OCI-LY3 (cell line): ENCODE measurements at regions not wholly inside any gene's neighbourhood (a gene's known extent, or its start where the extent isn't known, plus 50 kb on each side); places are given as distances from the start of the nearest gene placed in this dataset.

Experiments
- H2AFZ ChIP-seq: fragments of 200-600, 300-600 bp; shearing (Covaris generic); 2 replicates; pipeline ENCODE4 v1.6.0; 2014; ENCODE audit warnings: antibody characterized with exemption, low read depth, low read length
- H3K27ac ChIP-seq: fragments of 200-600, 300-600 bp; sonication (generic); 2 replicates; pipeline ENCODE4 v1.5.1; 2014; ENCODE audit warnings: mild to moderate bottlenecking, low read length, moderate library complexity, mixed read lengths
- H3K27me3 ChIP-seq: fragments of 200-600, 300-600 bp; sonication (generic); 2 replicates; pipeline ENCODE4 v1.6.1; 2014; ENCODE audit warnings: low read depth, low read length, mixed read lengths
- H3K36me3 ChIP-seq: fragments of 200-600, 300-600 bp; sonication (generic); replicated peaks from 2 replicates; pipeline ENCODE3; 2014; ENCODE audit warnings: low read depth, low read length, mixed read lengths
- H3K4me1 ChIP-seq: fragments of 300-600, 200-600 bp; sonication (generic); 2 replicates; pipeline ENCODE4 v1.6.1; 2014; ENCODE audit warnings: low read length, mixed read lengths
- H3K4me2 ChIP-seq: fragments of 200-600, 300-600 bp; sonication (generic); 2 replicates; pipeline ENCODE4 v1.6.1; 2014; ENCODE audit warnings: low read length, mixed read lengths
- H3K4me3 ChIP-seq: fragments of 300-600, 200-600 bp; sonication (generic); 2 replicates; pipeline ENCODE4 v1.5.1; 2014; ENCODE audit warnings: antibody characterized with exemption, mild to moderate bottlenecking, low read length, moderate library complexity
- H3K79me2 ChIP-seq: fragments of 300-600, 200-600 bp; shearing (Covaris generic); 2 replicates; pipeline ENCODE4 v1.6.1; 2014; ENCODE audit warnings: mild to moderate bottlenecking, low read length, mixed read lengths
- H3K9ac ChIP-seq: fragments of 300-600, 200-600 bp; shearing (Covaris generic); 2 replicates; pipeline ENCODE4 v1.6.0; 2014; ENCODE audit warnings: mild to moderate bottlenecking, low read length, moderate library complexity
- H3K9me3 ChIP-seq: fragments of 200-600, 300-600 bp; shearing (Covaris generic); 2 replicates; pipeline ENCODE4 v1.6.1; 2014; ENCODE audit warnings: low read length, mixed read lengths; ENCODE audit not compliant: insufficient read depth
- H4K20me1 ChIP-seq: fragments of 200-600, 300-600 bp; sonication (generic); 2 replicates; pipeline ENCODE4 v1.6.1; 2016; ENCODE audit warnings: low read length, mixed read lengths; ENCODE audit not compliant: insufficient read depth
- CTCF ChIP-seq: fragments of 200-600, 300-600 bp; sonication (generic); IDR thresholded peaks from 2 replicates; pipeline ENCODE4 v1.5.1; 2014; ENCODE audit warnings: antibody characterized with exemption, low read length, low read depth
- EZH2phosphoT487 ChIP-seq: fragments of 200-600 bp; shearing (Covaris generic); IDR thresholded peaks from 2 replicates; pipeline ENCODE4 v1.6.1; 2018; ENCODE audit warnings: antibody characterized with exemption, mixed run types, low read depth

- Histone ChIP-seq H3K27me3 (no peaks in the 10 kb centered on the region), H2AFZ (no peak overlapping the region), H3K9ac (no peak overlapping the region), H3K79me2 (no peaks in the 10 kb centered on the region), H3K27ac (no peak overlapping the region), H3K4me3 (no peak overlapping the region), H3K36me3 (no peaks in the 10 kb centered on the region), H3K4me1 (no peaks in the 10 kb centered on the region), H4K20me1 (no peaks in the 10 kb centered on the region), H3K4me2 (no peak overlapping the region), H3K9me3 (no peaks in the 10 kb centered on the region)
- TF ChIP-seq CTCF: no peak
- TF ChIP-seq EZH2phosphoT487: no peak
Observed at GRCh38 chr18:61261870-61262269, 71.4 kb upstream of the CDH20 start.

DNA sequence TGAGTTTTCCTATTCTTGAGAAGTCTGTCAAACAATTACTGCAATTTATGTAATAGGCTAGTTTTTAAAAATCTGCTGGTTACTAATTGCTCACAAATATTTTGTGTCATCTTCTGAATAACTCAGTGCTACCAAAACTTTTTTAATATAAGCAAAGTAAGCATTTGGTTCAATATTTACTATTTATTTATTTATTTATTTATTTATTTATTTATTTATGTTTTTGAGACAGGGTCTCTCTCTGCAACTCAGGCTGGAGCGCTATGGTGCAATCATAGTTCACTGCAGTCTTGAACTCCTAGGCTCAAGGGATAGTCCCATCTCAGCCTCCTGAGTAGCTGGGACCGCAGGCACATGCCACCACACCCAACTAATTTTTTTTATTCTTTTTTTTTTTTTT lies 60.4 kb upstream of the CDH20 start:
- no peaks in the 10 kb centered on the region for H3K36me3 ChIP-seq
- H3K4me2 ChIP-seq: no peak overlapping the region
- H2AFZ ChIP-seq: no peak overlapping the region
- no peaks in the 10 kb centered on the region for H3K79me2 ChIP-seq
- H4K20me1 ChIP-seq: no peaks in the 10 kb centered on the region
- H3K27me3 ChIP-seq: no peaks in the 10 kb centered on the region
- no peak overlapping the region for H3K9ac ChIP-seq
- no peaks in the 10 kb centered on the region for H3K9me3 ChIP-seq
- no peaks in the 10 kb centered on the region for H3K4me1 ChIP-seq
- TF ChIP-seq CTCF: no peak
- no peak for TF ChIP-seq EZH2phosphoT487
- no peak overlapping the region for H3K27ac ChIP-seq
- H3K4me3 ChIP-seq: no peak overlapping the region

DNA sequence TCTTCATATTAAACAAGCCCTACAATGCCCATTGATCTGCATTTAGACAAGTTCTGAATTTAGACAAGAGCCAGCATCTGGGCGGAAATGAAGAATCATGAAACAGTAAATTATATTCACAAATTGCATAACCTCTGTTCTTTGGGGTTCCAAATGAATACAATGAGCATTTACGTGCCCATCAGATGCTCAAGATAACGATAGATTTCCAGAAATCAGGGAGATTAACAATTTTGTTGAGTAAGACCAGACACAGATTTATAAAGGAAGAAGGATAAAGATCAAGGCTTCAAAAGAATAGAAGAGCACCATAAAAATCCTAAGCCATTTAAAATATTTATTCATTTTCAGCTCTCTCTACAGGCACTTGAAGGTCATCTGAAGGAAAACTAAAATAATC lies 59.7 kb upstream of the CDH20 start:
- Histone ChIP-seq H3K9ac (no peak overlapping the region), H3K27ac (no peak overlapping the region), H3K9me3 (no peaks in the 10 kb centered on the region), H4K20me1 (no peaks in the 10 kb centered on the region), H3K4me3 (no peak overlapping the region), H3K27me3 (no peaks in the 10 kb centered on the region), H2AFZ (no peak overlapping the region), H3K36me3 (no peaks in the 10 kb centered on the region), H3K4me2 (no peak overlapping the region), H3K4me1 (no peaks in the 10 kb centered on the region), H3K79me2 (no peaks in the 10 kb centered on the region)
- TF ChIP-seq EZH2phosphoT487 (no peak), CTCF (no peak)

GRCh38 chr18:61274416-61274960 lies 58.7 kb upstream of the CDH20 start:
- Histone ChIP-seq H3K79me2 (no peaks in the 10 kb centered on the region), H3K4me1 (no peaks in the 10 kb centered on the region), H3K27me3 (no peaks in the 10 kb centered on the region), H4K20me1 (no peaks in the 10 kb centered on the region), H3K9me3 (no peaks in the 10 kb centered on the region), H3K36me3 (no peaks in the 10 kb centered on the region), H3K4me2 (no peak overlapping the region), H3K27ac (no peak overlapping the region), H3K4me3 (no peak overlapping the region), H3K9ac (no peak overlapping the region), H2AFZ (no peak overlapping the region)
- TF ChIP-seq CTCF (no peak), EZH2phosphoT487 (no peak)
